Lower leg skin (tissue), 4 donors: ENCODE measurements at regions not wholly inside any gene's neighbourhood (a gene's known extent, or its start where the extent isn't known, plus 50 kb on each side); places are given as distances from the start of the nearest gene placed in this dataset.

Experiments used
- DNase-seq, 2 donors: peaks; one replicate each; pipeline ENCODE4 v3.0.0-alpha.2; 2019; ENCODE audit warnings: low spot score in 2 of 2
- H3K4me3 ChIP-seq: fragments of 200-600 bp; sonication (generic); 2 replicates; pipeline ENCODE4 v1.5.1; 2017; ENCODE audit warnings: mild to moderate bottlenecking, low read depth; ENCODE audit not compliant: poor library complexity, severe bottlenecking
- CTCF ChIP-seq, 3 donors: fragments of 450-650 bp; IDR thresholded peaks; one replicate each; pipeline ENCODE4 v1.5.1; 2016; ENCODE audit warnings: antibody characterized with exemption in 3 of 3, mild to moderate bottlenecking in 3 of 3, moderate library complexity in 2 of 3
- POLR2A ChIP-seq, 2 donors: fragments of 450-650 bp; IDR thresholded peaks; one replicate each; pipeline ENCODE4 v1.6.1; 2016 to 2017; ENCODE audit warnings: antibody characterized with exemption in 2 of 2, mild to moderate bottlenecking in 1 of 2, moderate library complexity in 1 of 2
- WGBS, 2 donors: methylation state at CpG; one replicate each; pipeline ENCODE4 v1.1.5; 2018; 5-methylcytosine and 5-hydroxymethylcytosine counted together
- intact Hi-C: fragments of 100-400 bp; cut with DNase I; formaldehyde crosslinking; loops from one replicate; pipeline ENCODE4 v1.15.0; 2023; ENCODE audit warnings: low total_unique reads

GRCh38 chr11:70877151-70877550, 375.2 kb downstream of the SHANK2 start:
- 70 to 77% methylated on average over 10 to 12 of the region's 12 CpGs for WGBS, 2 donors
- H3K4me3 ChIP-seq: no peak overlapping the region
- DNase-seq: no peak
- intact Hi-C loops: no loop called here
- no peak for TF ChIP-seq CTCF (IDR thresholded peaks at IDR 0.05)
- TF ChIP-seq POLR2A (IDR thresholded peaks at IDR 0.05): no peak

- no peak overlapping the region for H3K4me3 ChIP-seq
- TF ChIP-seq CTCF (IDR thresholded peaks at IDR 0.05) (no peak), POLR2A (IDR thresholded peaks at IDR 0.05) (no peak)
- DNase-seq: no peak
- intact Hi-C loops: no loop called here
- WGBS, 2 donors: 75 to 76% methylated on average over 7 of the region's 7 CpGs
These were observed 374.0 kb downstream of the SHANK2 start for GRCh38 chr11:70878366-70878765.

GRCh38 chr11:70879601-70880285, 372.6 kb downstream of the SHANK2 start:
- H3K4me3 ChIP-seq: no peak overlapping the region
- intact Hi-C loops: no loop called here
- DNase-seq: no peak
- WGBS, 2 donors: 83 to 88% methylated on average over 11 of the region's 11 CpGs
- TF ChIP-seq POLR2A (IDR thresholded peaks at IDR 0.05) (no peak), CTCF (IDR thresholded peaks at IDR 0.05) (no peak)

GRCh38 chr11:70880416-70880815, 372.0 kb downstream of the SHANK2 start:
- TF ChIP-seq POLR2A (IDR thresholded peaks at IDR 0.05): no peak
- no peak for TF ChIP-seq CTCF (IDR thresholded peaks at IDR 0.05)
- intact Hi-C loops: no loop called here
- WGBS, 2 donors: 88 to 99% methylated on average over 4 to 5 of the region's 5 CpGs
- H3K4me3 ChIP-seq: no peak overlapping the region
- no peak for DNase-seq

GRCh38 chr11:70881948-70882715, 370.2 kb downstream of the SHANK2 start:
- 75 to 76% methylated on average over 8 of the region's 8 CpGs for WGBS, 2 donors
- H3K4me3 ChIP-seq: no peak overlapping the region
- DNase-seq: no peak
- intact Hi-C loops: no loop called here
- no peak for TF ChIP-seq POLR2A (IDR thresholded peaks at IDR 0.05)
- TF ChIP-seq CTCF (IDR thresholded peaks at IDR 0.05): no peak
